Spinal cord (tissue), 9 donors: ENCODE measurements at regions not wholly inside any gene's neighbourhood (a gene's known extent, or its start where the extent isn't known, plus 50 kb on each side); places are given as distances from the start of the nearest gene placed in this dataset.
A peak's percentile ranks its signal among the peaks of the same experiment; 100 is the strongest.

Experiments used
- DNase-seq, 6 donors: peaks; one replicate each; pipeline versions ENCODE4 v3.0.0 to v3.0.0-alpha.2; 2013 to 2015; ENCODE audit warnings: low spot score in 6 of 6, low read depth in 4 of 6
- H3K27ac ChIP-seq: one replicate; pipeline ENCODE4 v1.5.1; 2013; ENCODE audit warnings: low read depth, low read length, control low read depth
- H3K27me3 ChIP-seq: one replicate; pipeline ENCODE4 v1.6.1; 2013; ENCODE audit warnings: low read length; ENCODE audit not compliant: control insufficient read depth, insufficient read depth
- H3K36me3 ChIP-seq: one replicate; pipeline ENCODE4 v1.6.1; 2013; ENCODE audit warnings: low read length; ENCODE audit not compliant: control insufficient read depth, insufficient read depth
- H3K4me1 ChIP-seq: one replicate; pipeline ENCODE4 v1.6.1; 2013; ENCODE audit warnings: low read length; ENCODE audit not compliant: control insufficient read depth, insufficient read depth
- H3K4me3 ChIP-seq: one replicate; pipeline ENCODE4 v1.5.1; 2013; ENCODE audit warnings: low read depth, low read length, control low read depth
- H3K9me3 ChIP-seq: one replicate; pipeline ENCODE4 v1.6.1; 2013; ENCODE audit warnings: low read length; ENCODE audit not compliant: control insufficient read depth, insufficient read depth
- WGBS: methylation state at CpG from one replicate; pipeline ENCODE4 v1.1.5; 2013; ENCODE audit warnings: missing lambda C conversion rate; ENCODE audit not compliant: insufficient coverage; 5-methylcytosine and 5-hydroxymethylcytosine counted together
- donor health status: healthy.

GRCh38 chr18:28826107-28826506 is 649.2 kb upstream of the CDH2 start:
- Histone ChIP-seq H3K4me1 (no peaks in the 10 kb centered on the region), H3K9me3 (no peaks in the 10 kb centered on the region), H3K27ac (no peak overlapping the region), H3K36me3 (no peaks in the 10 kb centered on the region), H3K4me3 (no peak overlapping the region), H3K27me3 (no peaks in the 10 kb centered on the region)
- 71% methylated on average over 1 of the region's 3 CpGs for WGBS
- DNase-seq, result peak in 1 of 6 donors; percentile 61

GRCh38 chr18:28824183-28824574 is 647.2 kb upstream of the CDH2 start:
- H3K36me3 ChIP-seq, result no peaks in the 10 kb centered on the region
- H3K27ac ChIP-seq, result no peak overlapping the region
- H3K9me3 ChIP-seq, result no peaks in the 10 kb centered on the region
- DNase-seq, result no peak
- H3K4me1 ChIP-seq, result no peaks in the 10 kb centered on the region
- 100% methylated on average over 1 of the region's 2 CpGs for WGBS
- no peaks in the 10 kb centered on the region for H3K27me3 ChIP-seq
- H3K4me3 ChIP-seq, result no peak overlapping the region

GRCh38 chr18:28823506-28824182 is 646.7 kb upstream of the CDH2 start:
- no peak for DNase-seq
- Histone ChIP-seq H3K27me3 (no peaks in the 10 kb centered on the region), H3K9me3 (no peaks in the 10 kb centered on the region), H3K36me3 (no peaks in the 10 kb centered on the region), H3K4me1 (no peaks in the 10 kb centered on the region), H3K27ac (no peak overlapping the region), H3K4me3 (no peak overlapping the region)
- 90% methylated on average over 6 of the region's 6 CpGs for WGBS

GRCh38 chr18:28820353-28820752 is 643.4 kb upstream of the CDH2 start:
- Histone ChIP-seq H3K4me3 (no peak overlapping the region), H3K9me3 (no peaks in the 10 kb centered on the region), H3K27me3 (no peaks in the 10 kb centered on the region), H3K4me1 (no peaks in the 10 kb centered on the region), H3K27ac (no peak overlapping the region), H3K36me3 (no peaks in the 10 kb centered on the region)
- DNase-seq, result no peak
- WGBS, result no CpG with 5 or more reads among the region's 1 CpG

- no peaks in the 10 kb centered on the region for H3K4me1 ChIP-seq
- H3K36me3 ChIP-seq, result no peaks in the 10 kb centered on the region
- WGBS, result no CpG with 5 or more reads among the region's 2 CpGs
- H3K27me3 ChIP-seq, result no peaks in the 10 kb centered on the region
- H3K27ac ChIP-seq, result no peak overlapping the region
- DNase-seq, result no peak
- H3K4me3 ChIP-seq, result no peak overlapping the region
- no peaks in the 10 kb centered on the region for H3K9me3 ChIP-seq
These were observed 639.2 kb upstream of the CDH2 start for GRCh38 chr18:28816155-28816554.

GRCh38 chr18:28814365-28814764 is 637.4 kb upstream of the CDH2 start:
- no peaks in the 10 kb centered on the region for H3K9me3 ChIP-seq
- H3K27me3 ChIP-seq, result no peaks in the 10 kb centered on the region
- DNase-seq, result no peak
- H3K4me1 ChIP-seq, result no peaks in the 10 kb centered on the region
- no peaks in the 10 kb centered on the region for H3K36me3 ChIP-seq
- H3K27ac ChIP-seq, result no peak overlapping the region
- H3K4me3 ChIP-seq, result no peak overlapping the region

GRCh38 chr18:28808373-28808772 is 631.4 kb upstream of the CDH2 start:
- Histone ChIP-seq H3K4me3 (no peak overlapping the region), H3K36me3 (no peaks in the 10 kb centered on the region), H3K27ac (no peak overlapping the region), H3K9me3 (no peaks in the 10 kb centered on the region), H3K27me3 (no peaks in the 10 kb centered on the region), H3K4me1 (no peaks in the 10 kb centered on the region)
- DNase-seq, result no peak

GRCh38 chr18:28805491-28805890 is 628.6 kb upstream of the CDH2 start:
- no peak for DNase-seq
- no peaks in the 10 kb centered on the region for H3K9me3 ChIP-seq
- no peak overlapping the region for H3K4me3 ChIP-seq
- H3K27ac ChIP-seq, result no peak overlapping the region
- no peaks in the 10 kb centered on the region for H3K4me1 ChIP-seq
- H3K27me3 ChIP-seq, result no peaks in the 10 kb centered on the region
- no peaks in the 10 kb centered on the region for H3K36me3 ChIP-seq
- no CpG with 5 or more reads among the region's 1 CpG for WGBS

GRCh38 chr18:28804512-28805202 is 627.7 kb upstream of the CDH2 start:
- Histone ChIP-seq H3K4me3 (no peak overlapping the region), H3K27ac (no peak overlapping the region), H3K4me1 (no peaks in the 10 kb centered on the region), H3K27me3 (no peaks in the 10 kb centered on the region), H3K36me3 (no peaks in the 10 kb centered on the region), H3K9me3 (no peaks in the 10 kb centered on the region)
- WGBS, result 91% methylated on average over 4 of the region's 6 CpGs
- DNase-seq, result no peak

- no peak for DNase-seq
- Histone ChIP-seq H3K9me3 (no peaks in the 10 kb centered on the region), H3K27ac (no peak overlapping the region), H3K36me3 (no peaks in the 10 kb centered on the region), H3K4me3 (no peak overlapping the region), H3K4me1 (no peaks in the 10 kb centered on the region), H3K27me3 (no peaks in the 10 kb centered on the region)
- 100% methylated on average over 1 of the region's 4 CpGs for WGBS
These were observed 625.6 kb upstream of the CDH2 start for GRCh38 chr18:28802546-28802945.
